ENCODE measurements at regions not wholly inside any gene's neighbourhood (a gene's known extent, or its start where the extent isn't known, plus 50 kb on each side); places are given as distances from the start of the nearest gene placed in this dataset.

- ChIA-PET CTCF (no interaction called here), POLR2A (no interaction called here)
- DNase-seq (ENCODE audit: extremely low spot score) = no peak
- no peak for TF ChIP-seq TARDBP (IDR thresholded peaks at IDR 0.05)
- TF ChIP-seq LEF1 (IDR thresholded peaks at IDR 0.05; ENCODE audit: borderline replicate concordance) = no peak
- TF ChIP-seq NFRKB (IDR thresholded peaks at IDR 0.05) = no peak
- TF ChIP-seq FOXK2 (IDR thresholded peaks at IDR 0.05) = no peak
- TF ChIP-seq CTBP1 (IDR thresholded peaks at IDR 0.05; ENCODE audit: borderline replicate concordance) = no peak
- no peak for TF ChIP-seq ELF4 (IDR thresholded peaks at IDR 0.05)
Observed at GRCh38 chr3:104168386-104168785, 1198.3 kb upstream of the ALCAM start.

- no peak for TF ChIP-seq FOXM1 (IDR thresholded peaks at IDR 0.05; ENCODE audit: borderline replicate concordance)
- TF ChIP-seq NFRKB (IDR thresholded peaks at IDR 0.05) = no peak
- TF ChIP-seq L3MBTL2 (conservative IDR thresholded peaks at IDR 0.05) = no peak
- TF ChIP-seq SUZ12 (IDR thresholded peaks at IDR 0.05) = no peak
- TF ChIP-seq LEF1 (IDR thresholded peaks at IDR 0.05; ENCODE audit: borderline replicate concordance) = no peak
- no peak for TF ChIP-seq ZNF384 (IDR thresholded peaks at IDR 0.05)
- no peak for TF ChIP-seq FOXK2 (IDR thresholded peaks at IDR 0.05)
- TF ChIP-seq HDGF (IDR thresholded peaks at IDR 0.05; ENCODE audit: borderline replicate concordance) = no peak
- no peak for TF ChIP-seq TARDBP (IDR thresholded peaks at IDR 0.05)
- TF ChIP-seq BHLHE40 (IDR thresholded peaks at IDR 0.05; ENCODE audit: borderline replicate concordance) = no peak
- ChIA-PET CTCF (no interaction called here), POLR2A (no interaction called here)
- DNase-seq (ENCODE audit: extremely low spot score) = no peak
Observed at GRCh38 chr3:104175696-104176095, 1191.0 kb upstream of the ALCAM start.

- no peak for TF ChIP-seq LEF1 (IDR thresholded peaks at IDR 0.05; ENCODE audit: borderline replicate concordance)
- TF ChIP-seq SP1 (IDR thresholded peaks at IDR 0.05) = no peak
- TF ChIP-seq FOXK2 (IDR thresholded peaks at IDR 0.05) = no peak
- TF ChIP-seq, protein P1, sequence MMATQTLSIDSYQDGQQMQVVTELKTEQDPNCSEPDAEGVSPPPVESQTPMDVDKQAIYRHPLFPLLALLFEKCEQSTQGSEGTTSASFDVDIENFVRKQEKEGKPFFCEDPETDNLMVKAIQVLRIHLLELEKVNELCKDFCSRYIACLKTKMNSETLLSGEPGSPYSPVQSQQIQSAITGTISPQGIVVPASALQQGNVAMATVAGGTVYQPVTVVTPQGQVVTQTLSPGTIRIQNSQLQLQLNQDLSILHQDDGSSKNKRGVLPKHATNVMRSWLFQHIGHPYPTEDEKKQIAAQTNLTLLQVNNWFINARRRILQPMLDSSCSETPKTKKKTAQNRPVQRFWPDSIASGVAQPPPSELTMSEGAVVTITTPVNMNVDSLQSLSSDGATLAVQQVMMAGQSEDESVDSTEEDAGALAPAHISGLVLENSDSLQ (IDR thresholded peaks at IDR 0.05) = no peak
- no peak for TF ChIP-seq L3MBTL2 (conservative IDR thresholded peaks at IDR 0.05)
- TF ChIP-seq CTBP1 (IDR thresholded peaks at IDR 0.05; ENCODE audit: borderline replicate concordance) = no peak
- POLR2A ChIA-PET = no interaction called here
- CTCF ChIA-PET = interaction anchor here (0.6 kb wide), 1 partner anchor 34 kb away, joined by 3 read pairs; no protein-coding TSS in a partner anchor
- no peak for DNase-seq (ENCODE audit: extremely low spot score)
Observed at GRCh38 chr3:104176706-104177105, 1190.0 kb upstream of the ALCAM start.

DNA sequence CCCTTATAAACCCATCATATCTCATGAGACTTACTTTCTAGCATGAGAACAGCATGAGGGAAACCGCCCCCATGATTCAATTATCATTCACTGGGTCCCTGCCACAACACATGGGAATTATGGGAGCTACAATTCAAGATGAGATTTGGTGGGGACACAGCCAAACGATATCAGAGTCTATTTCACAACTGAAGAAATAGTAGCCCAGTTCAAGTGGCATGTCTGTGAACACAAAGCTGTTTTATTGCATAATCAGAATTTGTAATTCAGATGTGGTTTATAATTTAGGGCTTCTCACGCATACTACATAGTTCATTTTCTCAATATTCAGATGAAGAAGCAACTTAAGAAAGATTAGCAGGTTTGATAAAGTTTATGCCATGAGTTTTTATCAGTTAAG lies 1188.0 kb upstream of the ALCAM start:
- no peak for DNase-seq (ENCODE audit: extremely low spot score)
- CTCF ChIA-PET = no interaction called here
- POLR2A ChIA-PET = no interaction called here
- TF ChIP-seq FOXK2 (IDR thresholded peaks at IDR 0.05) (no peak), SUZ12 (IDR thresholded peaks at IDR 0.05) (no peak), BHLHE40 (IDR thresholded peaks at IDR 0.05; ENCODE audit: borderline replicate concordance) (no peak), LEF1 (IDR thresholded peaks at IDR 0.05; ENCODE audit: borderline replicate concordance) (no peak), FOXM1 (IDR thresholded peaks at IDR 0.05; ENCODE audit: borderline replicate concordance) (no peak), FOXA1 (IDR thresholded peaks at IDR 0.05) (no peak), HDGF (IDR thresholded peaks at IDR 0.05; ENCODE audit: borderline replicate concordance) (no peak), ELF4 (IDR thresholded peaks at IDR 0.05) (no peak), ARNT (IDR thresholded peaks at IDR 0.05) (no peak), CTBP1 (IDR thresholded peaks at IDR 0.05; ENCODE audit: borderline replicate concordance) (no peak)
- TF ChIP-seq, protein P1 (IDR thresholded peaks at IDR 0.05) = no peak

- TF ChIP-seq HDGF (IDR thresholded peaks at IDR 0.05; ENCODE audit: borderline replicate concordance) (no peak), BHLHE40 (IDR thresholded peaks at IDR 0.05; ENCODE audit: borderline replicate concordance) (no peak), ZNF384 (IDR thresholded peaks at IDR 0.05) (no peak), SP1 (IDR thresholded peaks at IDR 0.05) (no peak), NFRKB (IDR thresholded peaks at IDR 0.05) (no peak), CTBP1 (IDR thresholded peaks at IDR 0.05; ENCODE audit: borderline replicate concordance) (no peak), ARNT (IDR thresholded peaks at IDR 0.05) (no peak), LEF1 (IDR thresholded peaks at IDR 0.05; ENCODE audit: borderline replicate concordance) (no peak), ELF4 (IDR thresholded peaks at IDR 0.05) (no peak), FOXA1 (IDR thresholded peaks at IDR 0.05) (no peak)
- TF ChIP-seq, protein P1 (IDR thresholded peaks at IDR 0.05) = no peak
- POLR2A ChIA-PET = no interaction called here
- DNase-seq (ENCODE audit: extremely low spot score) = no peak
- CTCF ChIA-PET = no interaction called here
Observed at GRCh38 chr3:104180906-104181305, 1185.8 kb upstream of the ALCAM start.

- ChIA-PET POLR2A (no interaction called here), CTCF (no interaction called here)
- no peak for TF ChIP-seq NFRKB (IDR thresholded peaks at IDR 0.05)
- TF ChIP-seq FOXK2 (IDR thresholded peaks at IDR 0.05) = no peak
- TF ChIP-seq FOXA1 (IDR thresholded peaks at IDR 0.05) = no peak
- TF ChIP-seq SP1 (IDR thresholded peaks at IDR 0.05) = no peak
- no peak for TF ChIP-seq CTBP1 (IDR thresholded peaks at IDR 0.05; ENCODE audit: borderline replicate concordance)
- no peak for TF ChIP-seq ZNF384 (IDR thresholded peaks at IDR 0.05)
- no peak for DNase-seq (ENCODE audit: extremely low spot score)
Observed at GRCh38 chr3:104190681-104191080, 1176.0 kb upstream of the ALCAM start.

DNA sequence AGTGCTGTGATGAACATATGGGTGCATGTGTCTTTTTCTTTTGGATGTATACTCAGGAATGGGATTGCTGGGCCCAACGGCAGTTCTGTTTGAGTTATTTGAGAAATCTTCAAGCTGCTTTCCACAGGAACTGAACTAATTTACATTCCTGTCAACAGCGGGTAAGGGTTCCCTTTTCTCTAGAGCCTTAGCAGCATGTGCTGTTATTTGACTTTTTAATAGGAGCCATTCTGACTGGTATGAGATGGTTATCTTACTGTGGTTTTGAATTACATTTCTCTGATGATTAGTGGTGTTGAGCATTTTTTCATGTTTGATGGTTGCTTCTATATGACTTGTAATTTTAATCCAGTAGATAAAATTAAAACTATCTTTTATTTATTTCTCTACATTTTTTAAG lies 1168.6 kb upstream of the ALCAM start:
- CTCF ChIA-PET = no interaction called here
- DNase-seq (ENCODE audit: extremely low spot score) = no peak
- TF ChIP-seq, protein P1 (IDR thresholded peaks at IDR 0.05) = no peak
- TF ChIP-seq SP1 (IDR thresholded peaks at IDR 0.05) = no peak
- TF ChIP-seq NFRKB (IDR thresholded peaks at IDR 0.05) = no peak
- TF ChIP-seq LEF1 (IDR thresholded peaks at IDR 0.05; ENCODE audit: borderline replicate concordance) = no peak
- no peak for TF ChIP-seq HDGF (IDR thresholded peaks at IDR 0.05; ENCODE audit: borderline replicate concordance)
- no peak for TF ChIP-seq FOXA1 (IDR thresholded peaks at IDR 0.05)
- TF ChIP-seq TARDBP (IDR thresholded peaks at IDR 0.05) = no peak
- no peak for TF ChIP-seq L3MBTL2 (conservative IDR thresholded peaks at IDR 0.05)
- no peak for TF ChIP-seq ARNT (IDR thresholded peaks at IDR 0.05)
- no peak for TF ChIP-seq ZNF384 (IDR thresholded peaks at IDR 0.05)
- no peak for TF ChIP-seq BHLHE40 (IDR thresholded peaks at IDR 0.05; ENCODE audit: borderline replicate concordance)
- TF ChIP-seq FOXK2 (IDR thresholded peaks at IDR 0.05) = no peak
- TF ChIP-seq ELF4 (IDR thresholded peaks at IDR 0.05) = no peak
- TF ChIP-seq SUZ12 (IDR thresholded peaks at IDR 0.05) = no peak
- no peak for TF ChIP-seq CTBP1 (IDR thresholded peaks at IDR 0.05; ENCODE audit: borderline replicate concordance)
- TF ChIP-seq FOXM1 (IDR thresholded peaks at IDR 0.05; ENCODE audit: borderline replicate concordance) = no peak
- POLR2A ChIA-PET = no interaction called here

Measured in HEK293T (cell line).